Kidney epithelial cell (primary cell): ENCODE measurements at regions not wholly inside any gene's neighbourhood (a gene's known extent, or its start where the extent isn't known, plus 50 kb on each side); places are given as distances from the start of the nearest gene placed in this dataset.
"Not testable (repeated sequence)": the region's sequence is repeated elsewhere in the genome, so short reads cannot be mapped to it uniquely, and the experiment has no call there.

ENCODE experiments used
- DNase-seq: peaks from one replicate; pipeline ENCODE4 v3.0.0-alpha.2; 2010; ENCODE audit warnings: low read depth
- H3K27me3 ChIP-seq: 2 replicates; pipeline ENCODE4 v1.6.0; 2011; ENCODE audit warnings: low read length; ENCODE audit not compliant: control insufficient read depth, insufficient read depth
- H3K36me3 ChIP-seq: 2 replicates; pipeline ENCODE4 v1.5.1; 2011; ENCODE audit warnings: low read length; ENCODE audit not compliant: control insufficient read depth, insufficient read depth
- H3K4me3 ChIP-seq: 2 replicates; pipeline ENCODE4 v1.5.1; 2011; ENCODE audit warnings: low read depth, mild to moderate bottlenecking, control low read depth, low read length
- TF ChIP-seq, protein P1 (sequence below): IDR thresholded peaks from 2 replicates; pipeline ENCODE4 v1.5.1; 2011; ENCODE audit warnings: mild to moderate bottlenecking, moderate library complexity, low read length, control low read depth, inconsistent platforms; ENCODE audit not compliant: insufficient read depth, poor library complexity, severe bottlenecking

DNA sequence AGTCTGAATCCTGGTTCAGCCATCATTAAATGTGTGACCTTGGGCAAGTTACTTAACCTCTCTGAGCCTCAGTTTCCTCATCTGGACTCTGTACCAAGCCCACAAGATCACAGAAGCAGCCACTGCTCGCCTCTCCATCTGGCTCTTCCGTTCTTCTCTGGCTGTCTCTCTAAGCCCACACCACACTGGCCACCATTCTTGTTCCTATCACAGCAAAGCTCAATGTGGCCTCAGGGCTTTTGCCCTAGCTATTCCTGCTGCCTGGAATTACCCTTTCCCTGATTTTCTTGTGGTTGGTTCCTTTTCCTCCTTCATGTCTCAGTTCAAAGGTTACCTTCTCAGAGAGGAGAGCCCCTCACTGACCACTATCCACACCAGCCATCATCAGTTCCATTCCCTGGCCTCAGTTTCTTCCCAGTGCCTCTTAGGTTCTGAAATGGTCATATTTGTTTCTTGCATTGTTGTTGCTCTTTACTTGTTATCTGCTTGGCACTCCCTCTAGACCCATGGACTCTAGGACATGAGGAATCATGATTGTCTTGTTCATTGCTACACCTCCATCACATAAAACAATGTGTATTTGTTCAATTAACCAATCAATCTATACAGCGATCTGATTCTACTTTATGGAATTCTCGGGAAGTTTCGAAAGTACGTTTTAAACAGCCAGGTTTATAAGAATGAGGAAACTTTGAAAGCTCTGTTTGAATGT is 56.5 kb upstream of the PTPN1 start:
- H3K4me3 ChIP-seq, result no peak overlapping the region
- no peaks in the 10 kb centered on the region for H3K27me3 ChIP-seq
- no peaks in the 10 kb centered on the region for H3K36me3 ChIP-seq
- TF ChIP-seq, protein P1, sequence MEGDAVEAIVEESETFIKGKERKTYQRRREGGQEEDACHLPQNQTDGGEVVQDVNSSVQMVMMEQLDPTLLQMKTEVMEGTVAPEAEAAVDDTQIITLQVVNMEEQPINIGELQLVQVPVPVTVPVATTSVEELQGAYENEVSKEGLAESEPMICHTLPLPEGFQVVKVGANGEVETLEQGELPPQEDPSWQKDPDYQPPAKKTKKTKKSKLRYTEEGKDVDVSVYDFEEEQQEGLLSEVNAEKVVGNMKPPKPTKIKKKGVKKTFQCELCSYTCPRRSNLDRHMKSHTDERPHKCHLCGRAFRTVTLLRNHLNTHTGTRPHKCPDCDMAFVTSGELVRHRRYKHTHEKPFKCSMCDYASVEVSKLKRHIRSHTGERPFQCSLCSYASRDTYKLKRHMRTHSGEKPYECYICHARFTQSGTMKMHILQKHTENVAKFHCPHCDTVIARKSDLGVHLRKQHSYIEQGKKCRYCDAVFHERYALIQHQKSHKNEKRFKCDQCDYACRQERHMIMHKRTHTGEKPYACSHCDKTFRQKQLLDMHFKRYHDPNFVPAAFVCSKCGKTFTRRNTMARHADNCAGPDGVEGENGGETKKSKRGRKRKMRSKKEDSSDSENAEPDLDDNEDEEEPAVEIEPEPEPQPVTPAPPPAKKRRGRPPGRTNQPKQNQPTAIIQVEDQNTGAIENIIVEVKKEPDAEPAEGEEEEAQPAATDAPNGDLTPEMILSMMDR, result no peak
- DNase-seq, result no peak

DNA sequence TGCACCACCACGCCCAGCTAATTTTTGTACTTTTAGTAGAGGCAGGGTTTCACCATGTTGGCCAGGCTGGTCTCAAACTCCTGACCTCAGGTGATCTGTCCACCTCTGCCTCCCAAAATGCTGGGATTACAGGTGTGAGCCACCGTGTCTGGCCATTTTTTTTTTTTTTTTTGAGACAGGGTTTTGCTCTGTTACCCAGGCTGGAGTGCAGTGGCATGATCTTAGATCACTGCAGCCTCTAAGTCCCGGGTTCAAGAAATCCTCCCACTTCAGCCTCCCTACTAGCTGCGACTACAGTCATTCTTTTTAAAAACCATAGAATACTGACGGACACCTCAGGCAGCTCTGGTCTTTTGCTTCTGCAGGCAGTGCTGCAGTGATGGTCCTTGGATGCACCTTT is 54.9 kb upstream of the PTPN1 start:
- not testable (repeated sequence) for H3K27me3 ChIP-seq, H3K4me3 ChIP-seq, H3K36me3 ChIP-seq, DNase-seq

DNA sequence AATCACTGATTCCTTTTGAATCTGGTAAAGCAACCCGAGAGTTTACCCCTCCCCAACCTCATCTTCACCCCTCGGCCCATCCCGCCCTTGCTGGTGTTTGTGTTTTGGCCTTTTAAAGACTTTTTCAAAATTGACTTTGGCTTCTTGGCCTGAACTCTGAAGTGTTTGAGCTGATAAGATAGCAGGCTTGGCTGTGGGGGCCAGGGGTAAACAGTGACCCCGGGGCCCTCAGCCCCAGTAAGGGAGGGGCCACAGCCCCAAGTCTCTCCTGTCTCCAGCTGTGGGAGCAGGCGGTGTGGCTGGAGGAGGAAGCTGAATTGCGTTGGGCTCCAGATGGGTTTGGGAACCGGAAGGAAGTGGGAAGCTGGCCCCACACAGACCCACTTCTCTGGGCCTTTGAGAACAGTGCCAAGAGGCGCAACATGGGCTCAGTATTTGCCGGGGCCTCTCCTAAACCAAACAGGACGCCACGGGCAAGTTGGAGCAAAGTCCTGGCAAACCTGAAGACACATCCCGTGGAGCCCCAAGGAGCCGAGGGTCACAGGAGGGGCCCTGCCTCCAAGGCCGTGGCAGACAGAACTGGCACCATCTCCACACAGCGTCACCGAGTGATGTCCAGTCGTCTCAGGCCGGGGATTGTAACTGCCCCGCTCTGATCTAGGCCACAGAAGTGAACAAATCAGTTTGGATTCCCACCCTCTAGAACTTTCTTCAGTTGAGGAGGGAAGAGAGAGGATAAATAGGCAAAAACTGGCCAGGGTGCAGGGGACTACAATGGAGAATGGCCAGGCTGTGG is 54.3 kb upstream of the PTPN1 start:
- DNase-seq, result no peak
- TF ChIP-seq, protein P1, result no peak
- Histone ChIP-seq H3K27me3 (no peaks in the 10 kb centered on the region), H3K4me3 (no peak overlapping the region), H3K36me3 (no peaks in the 10 kb centered on the region)

DNA sequence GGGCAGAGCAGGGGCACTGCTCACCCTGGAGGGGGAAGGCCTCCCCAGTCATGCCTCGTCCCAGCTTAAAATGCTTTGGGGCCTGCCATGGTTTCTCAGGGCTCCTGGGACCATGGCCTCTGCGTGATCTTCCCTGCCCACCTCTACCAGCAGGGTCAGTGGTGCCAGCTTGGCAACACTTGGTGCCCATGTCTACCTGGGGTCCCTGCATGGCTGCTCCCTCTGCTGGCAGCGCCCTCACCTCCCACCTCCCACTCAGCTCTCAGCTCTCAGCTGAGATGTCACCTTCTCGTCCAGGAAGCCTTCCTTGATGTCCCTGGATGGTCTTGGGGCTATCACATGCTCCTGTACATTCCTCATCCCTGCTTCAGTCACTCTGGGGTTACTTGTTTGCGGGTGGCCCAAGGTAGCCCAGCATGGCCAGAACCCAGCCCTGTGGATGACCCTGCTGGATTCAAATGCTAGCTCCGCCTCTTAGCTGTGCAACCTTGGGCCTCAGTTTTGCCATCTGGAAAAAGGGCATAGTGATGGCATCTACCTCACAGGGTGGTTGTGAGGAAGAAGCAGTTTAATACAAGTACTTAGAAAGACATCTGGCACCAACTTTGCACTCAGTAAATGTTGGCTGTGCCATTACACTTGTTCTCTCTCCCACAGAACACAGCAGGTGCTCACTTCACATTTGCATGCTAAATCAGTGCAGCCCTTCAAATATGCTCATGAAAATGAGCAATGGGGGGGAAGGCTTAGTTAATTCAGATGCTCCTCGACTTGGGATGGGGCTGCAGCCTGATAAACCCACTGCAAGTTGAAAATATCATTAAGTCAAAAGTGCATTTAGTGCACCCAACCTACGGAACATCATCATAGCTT is 53.5 kb upstream of the PTPN1 start:
- no peak overlapping the region for H3K4me3 ChIP-seq
- H3K27me3 ChIP-seq, result no peaks in the 10 kb centered on the region
- no peak for DNase-seq
- H3K36me3 ChIP-seq, result no peaks in the 10 kb centered on the region
- TF ChIP-seq, protein P1, result no peak

DNA sequence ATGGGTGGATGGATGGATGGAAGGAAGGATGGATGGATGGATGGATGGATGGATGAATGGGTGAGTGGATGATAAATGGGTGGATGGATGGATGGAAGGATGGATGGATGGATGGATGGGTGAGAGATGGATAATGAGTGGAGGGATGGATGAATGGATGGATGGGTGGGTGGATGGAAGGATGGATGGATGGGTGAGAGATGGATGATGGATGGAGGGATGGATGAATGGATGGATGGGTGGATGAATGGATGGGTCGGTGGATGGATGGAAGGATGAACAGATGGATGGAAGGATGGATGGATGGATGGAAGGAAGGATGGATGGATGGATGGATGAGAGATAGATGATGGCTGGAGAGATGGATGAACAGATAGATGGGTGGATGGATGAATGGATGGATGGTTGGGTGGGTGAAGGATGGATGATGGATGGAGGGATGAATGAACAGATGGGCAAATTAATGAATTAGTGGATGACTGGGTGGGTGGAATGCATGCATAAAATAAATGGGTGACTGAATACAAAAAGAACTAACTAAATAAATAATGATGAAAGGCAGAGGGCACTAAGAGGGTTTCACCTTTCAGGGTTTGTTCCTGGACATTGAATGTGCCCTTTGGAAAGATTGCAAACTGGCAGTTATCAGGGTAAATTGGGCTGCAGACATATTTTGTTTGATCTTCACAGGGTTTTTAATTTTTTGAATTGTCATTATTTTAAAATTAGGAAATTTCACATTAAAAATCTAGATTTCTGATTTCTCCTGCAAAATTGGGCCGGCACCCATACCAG is 50.9 kb upstream of the PTPN1 start:
- DNase-seq, result no peak
- TF ChIP-seq, protein P1, result no peak
- H3K36me3 ChIP-seq, result no peaks in the 10 kb centered on the region

More for the DNA sequence above, 50.9 kb upstream of the PTPN1 start:
- no peak overlapping the region for H3K4me3 ChIP-seq
- no peaks in the 10 kb centered on the region for H3K27me3 ChIP-seq
